HG02798 (cell line): ENCODE measurements at regions not wholly inside any gene's neighbourhood (a gene's known extent, or its start where the extent isn't known, plus 50 kb on each side); places are given as distances from the start of the nearest gene placed in this dataset.

Experiments used
- ATAC-seq: cut with Tn5 transposase; IDR thresholded peaks from one replicate; pipeline ENCODE4 v1.9.1; 2021; ENCODE audit warnings: mild to moderate bottlenecking; ENCODE audit not compliant: unreplicated experiment, poor library complexity

GRCh38 chr6:23441808-23442461, 684.1 kb upstream of the NRSN1 start:
- no peak for ATAC-seq

- ATAC-seq, result no peak
These were observed 680.8 kb upstream of the NRSN1 start for GRCh38 chr6:23445157-23445710.

GRCh38 chr6:23446469-23446967, 679.5 kb upstream of the NRSN1 start:
- no peak for ATAC-seq

GRCh38 chr6:23447731-23448130, 678.3 kb upstream of the NRSN1 start:
- no peak for ATAC-seq

- ATAC-seq, result no peak
These were observed 677.7 kb upstream of the NRSN1 start for GRCh38 chr6:23448281-23448680.

GRCh38 chr6:23454080-23454976, 671.7 kb upstream of the NRSN1 start:
- no peak for ATAC-seq

- no peak for ATAC-seq
These were observed 670.3 kb upstream of the NRSN1 start for GRCh38 chr6:23455754-23456153.

GRCh38 chr6:23456396-23456795, 669.6 kb upstream of the NRSN1 start:
- ATAC-seq, result no peak

GRCh38 chr6:23457321-23457720, 668.7 kb upstream of the NRSN1 start:
- no peak for ATAC-seq

- ATAC-seq, result no peak
These were observed 660.1 kb upstream of the NRSN1 start for GRCh38 chr6:23465912-23466311.

- no peak for ATAC-seq
These were observed 648.4 kb upstream of the NRSN1 start for GRCh38 chr6:23477586-23477985.

GRCh38 chr6:23478312-23478711, 647.7 kb upstream of the NRSN1 start:
- no peak for ATAC-seq

- no peak for ATAC-seq
These were observed 642.1 kb upstream of the NRSN1 start for GRCh38 chr6:23483896-23484295.

GRCh38 chr6:23494367-23494766, 631.6 kb upstream of the NRSN1 start:
- no peak for ATAC-seq

GRCh38 chr6:23498013-23498412, 628.0 kb upstream of the NRSN1 start:
- no peak for ATAC-seq

GRCh38 chr6:23499549-23499948, 626.5 kb upstream of the NRSN1 start:
- ATAC-seq, result no peak

GRCh38 chr6:23503173-23503572, 622.8 kb upstream of the NRSN1 start:
- no peak for ATAC-seq

GRCh38 chr6:23505026-23505425, 621.0 kb upstream of the NRSN1 start:
- no peak for ATAC-seq

- ATAC-seq, result no peak
These were observed 615.1 kb upstream of the NRSN1 start for GRCh38 chr6:23510778-23511510.

GRCh38 chr6:23511817-23512216, 614.2 kb upstream of the NRSN1 start:
- no peak for ATAC-seq

- no peak for ATAC-seq
These were observed 607.7 kb upstream of the NRSN1 start for GRCh38 chr6:23518294-23518693.
